Endothelial cell (in vitro differentiated cells): ENCODE measurements at regions not wholly inside any gene's neighbourhood (a gene's known extent, or its start where the extent isn't known, plus 50 kb on each side); places are given as distances from the start of the nearest gene placed in this dataset.

Experiments used
- DNase-seq: peaks from one replicate; pipeline ENCODE4 v3.0.0; 2021; ENCODE audit warnings: low spot score
- H3K27ac Mint-ChIP-seq: one replicate; pipeline ENCODE4 v1.8.0; 2021; ENCODE audit warnings: mixed read lengths, inconsistent platforms; ENCODE audit not compliant: unreplicated experiment
- H3K27me3 Mint-ChIP-seq: one replicate; pipeline ENCODE4 v1.8.0; 2021; ENCODE audit warnings: mild to moderate bottlenecking, moderate library complexity, mixed read lengths, inconsistent platforms; ENCODE audit not compliant: unreplicated experiment
- H3K36me3 Mint-ChIP-seq: one replicate; pipeline ENCODE4 v1.8.0; 2021; ENCODE audit warnings: mild to moderate bottlenecking, low read depth, mixed read lengths, inconsistent platforms; ENCODE audit not compliant: unreplicated experiment
- H3K4me1 Mint-ChIP-seq: one replicate; pipeline ENCODE4 v1.8.0; 2021; ENCODE audit warnings: mild to moderate bottlenecking, mixed read lengths, inconsistent platforms; ENCODE audit not compliant: unreplicated experiment
- H3K4me3 Mint-ChIP-seq: one replicate; pipeline ENCODE4 v1.8.0; 2021; ENCODE audit warnings: mild to moderate bottlenecking, mixed read lengths, inconsistent platforms; ENCODE audit not compliant: unreplicated experiment
- H3K9me3 Mint-ChIP-seq: one replicate; pipeline ENCODE4 v1.8.0; 2021; ENCODE audit warnings: mixed read lengths, inconsistent platforms; ENCODE audit not compliant: unreplicated experiment
- CTCF ChIP-seq: fragments of 200-600 bp; sonication (generic); IDR thresholded peaks from one replicate; pipeline ENCODE4 v1.5.0; 2021; ENCODE audit warnings: antibody characterized with exemption; ENCODE audit not compliant: unreplicated experiment

DNA sequence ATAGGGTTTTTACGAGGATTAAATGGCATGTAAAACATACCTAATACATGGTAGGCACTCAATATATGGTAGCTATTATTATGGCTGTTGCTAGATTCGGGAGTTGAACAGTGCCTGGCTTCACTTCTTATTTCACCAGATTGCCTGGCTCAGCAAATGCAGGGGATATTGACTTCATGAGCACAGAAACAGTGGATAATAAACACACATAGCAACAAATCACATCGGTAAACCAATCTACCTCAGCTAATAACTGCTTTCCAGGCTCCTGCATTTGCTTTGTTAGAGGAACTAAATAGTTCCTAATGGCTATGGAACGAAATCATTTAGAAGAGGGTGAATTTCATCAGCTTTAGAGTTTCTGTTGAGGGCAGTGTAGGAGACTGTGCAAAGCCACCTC lies 105.2 kb upstream of the TMCC3 start:
- no peaks in the 10 kb centered on the region for H3K4me1 Mint-ChIP-seq
- DNase-seq, result no peak
- H3K9me3 Mint-ChIP-seq, result no peaks in the 10 kb centered on the region
- H3K36me3 Mint-ChIP-seq, result peaks cover 11% of the 10 kb centered on the region
- no peaks in the 10 kb centered on the region for H3K27me3 Mint-ChIP-seq
- TF ChIP-seq CTCF, result no peak
- H3K4me3 Mint-ChIP-seq, result no peak overlapping the region
- H3K27ac Mint-ChIP-seq, result no peak overlapping the region

GRCh38 chr12:94754653-94755052 lies 104.3 kb upstream of the TMCC3 start:
- H3K4me3 Mint-ChIP-seq, result no peak overlapping the region
- DNase-seq, result no peak
- no peaks in the 10 kb centered on the region for H3K4me1 Mint-ChIP-seq
- no peak overlapping the region for H3K27ac Mint-ChIP-seq
- H3K36me3 Mint-ChIP-seq, result peaks cover 11% of the 10 kb centered on the region
- H3K27me3 Mint-ChIP-seq, result peaks cover under 1% of the 10 kb centered on the region
- no peak for TF ChIP-seq CTCF
- H3K9me3 Mint-ChIP-seq, result no peaks in the 10 kb centered on the region

DNA sequence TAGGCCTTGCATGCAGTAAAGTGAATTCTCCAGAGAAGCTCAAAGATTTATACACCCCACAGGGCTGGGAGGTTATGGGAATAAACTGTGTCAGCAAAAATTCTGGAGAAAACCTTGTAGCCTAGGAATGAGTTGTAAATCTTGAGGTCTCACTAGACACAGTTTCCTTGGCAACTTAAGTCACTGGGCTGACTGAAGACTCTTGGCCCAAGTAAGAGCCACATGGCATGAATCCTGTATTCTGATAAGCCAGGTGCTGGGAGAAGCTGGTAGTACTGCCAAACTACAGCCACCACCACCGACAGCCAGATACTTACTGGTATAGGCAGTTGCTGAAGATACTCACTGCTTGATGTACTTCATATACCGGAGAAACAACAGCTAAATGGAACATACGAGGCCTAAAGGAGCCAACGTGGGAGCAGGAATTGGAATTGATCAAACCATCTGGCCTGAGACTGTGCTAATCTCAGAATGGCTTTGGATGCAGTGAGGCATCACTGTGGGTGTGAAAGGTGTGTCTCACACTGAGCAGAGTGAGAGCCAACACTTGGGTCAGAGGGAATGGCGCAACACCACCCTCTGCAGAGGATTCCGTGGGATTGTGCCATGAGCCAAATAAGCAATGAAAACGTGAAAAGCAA lies 102.8 kb upstream of the TMCC3 start:
- H3K4me3 Mint-ChIP-seq, result no peak overlapping the region
- H3K27ac Mint-ChIP-seq, result no peak overlapping the region
- no peaks in the 10 kb centered on the region for H3K9me3 Mint-ChIP-seq
- no peak for TF ChIP-seq CTCF
- no peaks in the 10 kb centered on the region for H3K4me1 Mint-ChIP-seq
- peaks cover 11% of the 10 kb centered on the region for H3K36me3 Mint-ChIP-seq
- peaks cover 2% of the 10 kb centered on the region for H3K27me3 Mint-ChIP-seq
- no peak for DNase-seq

DNA sequence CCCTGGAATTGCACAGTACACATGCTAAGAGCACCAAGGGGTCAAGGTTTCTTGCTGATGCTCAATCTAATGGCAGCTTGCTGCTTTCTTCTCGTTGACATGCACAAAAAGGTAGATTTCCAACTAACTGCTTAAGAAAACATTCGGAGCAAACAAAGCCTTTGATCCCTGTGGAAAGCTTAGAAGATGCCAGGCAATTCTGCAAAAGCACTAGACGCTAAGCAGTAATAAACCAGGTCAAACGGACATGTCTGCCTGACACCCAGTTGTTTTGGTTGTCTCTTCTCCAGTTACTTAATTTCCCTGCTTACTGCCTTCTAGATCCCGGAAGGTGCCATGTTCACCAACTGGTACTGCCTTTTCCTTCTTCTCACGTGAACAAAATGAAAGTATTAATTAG lies 100.5 kb upstream of the TMCC3 start:
- Mint-ChIP-seq H3K27ac (no peak overlapping the region), H3K27me3 (peaks cover 2% of the 10 kb centered on the region), H3K36me3 (peaks cover 11% of the 10 kb centered on the region), H3K4me1 (no peaks in the 10 kb centered on the region), H3K4me3 (no peak overlapping the region), H3K9me3 (no peaks in the 10 kb centered on the region)
- no peak for DNase-seq
- no peak for TF ChIP-seq CTCF

DNA sequence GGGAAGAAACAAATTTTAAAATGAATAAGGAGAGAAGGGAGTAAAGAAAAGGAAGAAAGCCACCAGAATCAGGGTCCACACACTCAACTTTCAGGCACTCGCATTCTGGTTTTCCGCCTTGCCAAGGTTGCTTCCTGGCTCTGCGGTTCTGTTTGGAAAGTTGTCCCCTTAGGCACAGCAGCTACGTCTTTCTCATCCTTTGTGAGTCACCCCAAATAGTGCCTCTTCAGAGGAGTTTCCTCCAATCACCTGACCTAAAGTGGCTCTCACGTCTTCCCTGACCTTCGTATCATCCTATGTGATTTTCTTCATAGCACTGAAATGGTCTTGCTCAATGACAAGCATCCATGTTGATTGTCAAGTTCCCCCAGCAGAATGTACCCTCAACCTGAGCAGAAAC lies 99.5 kb upstream of the TMCC3 start:
- Mint-ChIP-seq H3K27me3 (peaks cover 2% of the 10 kb centered on the region), H3K9me3 (no peaks in the 10 kb centered on the region), H3K4me1 (no peaks in the 10 kb centered on the region), H3K4me3 (no peak overlapping the region), H3K27ac (no peak overlapping the region), H3K36me3 (peaks cover 11% of the 10 kb centered on the region)
- TF ChIP-seq CTCF, result no peak
- no peak for DNase-seq
